HK-2 (cell line): ENCODE measurements at regions not wholly inside any gene's neighbourhood (a gene's known extent, or its start where the extent isn't known, plus 50 kb on each side); places are given as distances from the start of the nearest gene placed in this dataset.

Experiments
- DNase-seq: peaks from one replicate; pipeline ENCODE4 v3.0.0-alpha.2; 2018; ENCODE audit not compliant: unreplicated experiment

- no peak for DNase-seq
Observed at GRCh38 chr3:139870000-139870675, 64.8 kb upstream of the CLSTN2 start.

GRCh38 chr3:139868773-139869172 is 66.2 kb upstream of the CLSTN2 start:
- DNase-seq = no peak

GRCh38 chr3:139848660-139849059 is 86.3 kb upstream of the CLSTN2 start:
- DNase-seq = no peak

GRCh38 chr3:139846729-139847128 is 88.3 kb upstream of the CLSTN2 start:
- DNase-seq = no peak

GRCh38 chr3:139839659-139840058 is 95.3 kb upstream of the CLSTN2 start:
- DNase-seq = no peak

- DNase-seq = no peak
Observed at GRCh38 chr3:139839014-139839413, 96.0 kb upstream of the CLSTN2 start.

GRCh38 chr3:139838269-139838957 is 96.6 kb upstream of the CLSTN2 start:
- DNase-seq = no peak

GRCh38 chr3:139836698-139837464 is 98.1 kb upstream of the CLSTN2 start:
- no peak for DNase-seq

- DNase-seq = no peak
Observed at GRCh38 chr3:139835830-139836683, 98.9 kb upstream of the CLSTN2 start.

- DNase-seq = no peak
Observed at GRCh38 chr3:139832998-139833397, 102.0 kb upstream of the CLSTN2 start.

- no peak for DNase-seq
Observed at GRCh38 chr3:139830817-139831216, 104.2 kb upstream of the CLSTN2 start.

- no peak for DNase-seq
Observed at GRCh38 chr3:139827833-139828232, 107.2 kb upstream of the CLSTN2 start.

- DNase-seq = no peak
Observed at GRCh38 chr3:139824864-139825263, 110.1 kb upstream of the CLSTN2 start.

GRCh38 chr3:139814646-139815045 is 120.3 kb upstream of the CLSTN2 start:
- DNase-seq = no peak

- DNase-seq = no peak
Observed at GRCh38 chr3:139811331-139811730, 123.7 kb upstream of the CLSTN2 start.

GRCh38 chr3:139808201-139808600 is 126.8 kb upstream of the CLSTN2 start:
- DNase-seq = no peak

- DNase-seq = no peak
Observed at GRCh38 chr3:139803294-139803693, 125.5 kb upstream of the NMNAT3 start.

- peak; percentile 28 for DNase-seq
Observed at GRCh38 chr3:139797724-139798343, 120.1 kb upstream of the NMNAT3 start.

GRCh38 chr3:139794469-139795265 is 116.9 kb upstream of the NMNAT3 start:
- DNase-seq = no peak

- DNase-seq = no peak
Observed at GRCh38 chr3:139793408-139793807, 115.6 kb upstream of the NMNAT3 start.

GRCh38 chr3:139780593-139780992 is 102.8 kb upstream of the NMNAT3 start:
- no peak for DNase-seq
